ENCODE measurements at regions not wholly inside any gene's neighbourhood (a gene's known extent, or its start where the extent isn't known, plus 50 kb on each side); places are given as distances from the start of the nearest gene placed in this dataset.

DNA sequence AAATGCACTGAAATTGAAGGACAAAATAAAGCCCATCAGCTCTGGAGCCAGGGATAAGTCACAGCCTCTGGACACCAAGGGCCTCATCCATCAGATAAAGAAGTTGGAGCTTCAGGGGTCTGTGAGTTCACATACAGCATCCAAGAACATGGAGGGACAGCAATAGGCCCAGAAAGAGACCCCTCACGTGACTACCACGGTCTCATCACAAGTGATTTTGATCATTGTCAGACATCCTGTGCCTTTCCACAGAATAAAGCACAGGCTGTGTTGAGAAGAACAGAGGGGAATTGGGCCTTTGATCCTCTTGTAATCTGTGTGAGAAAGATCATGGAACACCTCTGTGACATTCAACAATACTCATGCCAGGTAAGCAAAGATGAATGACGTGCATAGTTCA lies 65.2 kb upstream of the CTAGE1 start:
- H3K27me3 Mint-ChIP-seq (ENCODE audit: unreplicated experiment): no peaks in the 10 kb centered on the region
- H3K36me3 Mint-ChIP-seq (ENCODE audit: unreplicated experiment): no peaks in the 10 kb centered on the region
- no peak overlapping the region for H3K4me3 Mint-ChIP-seq (ENCODE audit: unreplicated experiment)
- no peak for DNase-seq (ENCODE audit: extremely low spot score, unreplicated experiment)
- H3K4me1 Mint-ChIP-seq (ENCODE audit: unreplicated experiment): peaks cover 21% of the 10 kb centered on the region
- no peak for TF ChIP-seq CTCF (IDR thresholded peaks at IDR 0.05)
- H3K27ac Mint-ChIP-seq (ENCODE audit: unreplicated experiment): no peak overlapping the region
- H3K9me3 Mint-ChIP-seq (ENCODE audit: unreplicated experiment): peaks cover 4% of the 10 kb centered on the region

DNA sequence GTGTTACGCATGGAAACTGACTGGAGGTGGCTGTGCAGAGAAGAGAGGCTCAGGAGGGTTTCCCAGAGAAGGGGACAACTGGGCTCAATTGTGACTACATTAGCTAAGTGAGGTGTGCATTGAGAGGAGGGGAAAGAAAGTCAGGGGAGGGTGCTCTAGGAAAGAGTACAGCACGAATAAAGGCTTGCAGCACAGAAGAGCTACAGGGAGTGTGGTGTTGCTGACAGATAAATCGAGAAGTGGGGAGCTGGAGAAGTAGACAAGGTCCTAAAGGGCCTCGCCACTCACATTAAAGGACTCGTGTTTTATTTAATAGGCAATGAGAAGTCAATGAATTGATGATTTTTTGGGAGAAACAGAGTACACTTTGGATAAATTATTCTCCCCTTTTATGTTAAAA lies 65.7 kb upstream of the CTAGE1 start:
- Mint-ChIP-seq H3K4me3 (ENCODE audit: unreplicated experiment) (no peak overlapping the region), H3K27me3 (ENCODE audit: unreplicated experiment) (no peaks in the 10 kb centered on the region), H3K9me3 (ENCODE audit: unreplicated experiment) (peaks cover 4% of the 10 kb centered on the region), H3K27ac (ENCODE audit: unreplicated experiment) (no peak overlapping the region), H3K4me1 (ENCODE audit: unreplicated experiment) (peaks cover 21% of the 10 kb centered on the region), H3K36me3 (ENCODE audit: unreplicated experiment) (no peaks in the 10 kb centered on the region)
- DNase-seq (ENCODE audit: extremely low spot score, unreplicated experiment): no peak
- TF ChIP-seq CTCF (IDR thresholded peaks at IDR 0.05): no peak

- no peak overlapping the region for H3K4me3 Mint-ChIP-seq (ENCODE audit: unreplicated experiment)
- peaks cover 22% of the 10 kb centered on the region for H3K4me1 Mint-ChIP-seq (ENCODE audit: unreplicated experiment)
- no peak overlapping the region for H3K27ac Mint-ChIP-seq (ENCODE audit: unreplicated experiment)
- no peaks in the 10 kb centered on the region for H3K36me3 Mint-ChIP-seq (ENCODE audit: unreplicated experiment)
- H3K9me3 Mint-ChIP-seq (ENCODE audit: unreplicated experiment): peaks cover 4% of the 10 kb centered on the region
- TF ChIP-seq CTCF (IDR thresholded peaks at IDR 0.05): no peak
- H3K27me3 Mint-ChIP-seq (ENCODE audit: unreplicated experiment): no peaks in the 10 kb centered on the region
- DNase-seq (ENCODE audit: extremely low spot score, unreplicated experiment): no peak
Measured at GRCh38 chr18:22484471-22484870, 66.8 kb upstream of the CTAGE1 start.

- TF ChIP-seq CTCF (IDR thresholded peaks at IDR 0.05): no peak
- Mint-ChIP-seq H3K4me1 (ENCODE audit: unreplicated experiment) (peaks cover 22% of the 10 kb centered on the region), H3K36me3 (ENCODE audit: unreplicated experiment) (no peaks in the 10 kb centered on the region), H3K27me3 (ENCODE audit: unreplicated experiment) (no peaks in the 10 kb centered on the region), H3K27ac (ENCODE audit: unreplicated experiment) (no peak overlapping the region), H3K9me3 (ENCODE audit: unreplicated experiment) (peaks cover 3% of the 10 kb centered on the region), H3K4me3 (ENCODE audit: unreplicated experiment) (no peak overlapping the region)
- no peak for DNase-seq (ENCODE audit: extremely low spot score, unreplicated experiment)
Measured at GRCh38 chr18:22485808-22486244, 68.1 kb upstream of the CTAGE1 start.

GRCh38 chr18:22486667-22487066 lies 69.0 kb upstream of the CTAGE1 start:
- TF ChIP-seq CTCF (IDR thresholded peaks at IDR 0.05): no peak
- Mint-ChIP-seq H3K9me3 (ENCODE audit: unreplicated experiment) (peaks cover 3% of the 10 kb centered on the region), H3K4me3 (ENCODE audit: unreplicated experiment) (no peak overlapping the region), H3K27ac (ENCODE audit: unreplicated experiment) (no peak overlapping the region), H3K27me3 (ENCODE audit: unreplicated experiment) (no peaks in the 10 kb centered on the region), H3K36me3 (ENCODE audit: unreplicated experiment) (no peaks in the 10 kb centered on the region), H3K4me1 (ENCODE audit: unreplicated experiment) (peaks cover 22% of the 10 kb centered on the region)
- no peak for DNase-seq (ENCODE audit: extremely low spot score, unreplicated experiment)
